ENCODE measurements at regions not wholly inside any gene's neighbourhood (a gene's known extent, or its start where the extent isn't known, plus 50 kb on each side); places are given as distances from the start of the nearest gene placed in this dataset.
"Not testable (repeated sequence)": the region's sequence is repeated elsewhere in the genome, so short reads cannot be mapped to it uniquely, and the experiment has no call there.

DNA sequence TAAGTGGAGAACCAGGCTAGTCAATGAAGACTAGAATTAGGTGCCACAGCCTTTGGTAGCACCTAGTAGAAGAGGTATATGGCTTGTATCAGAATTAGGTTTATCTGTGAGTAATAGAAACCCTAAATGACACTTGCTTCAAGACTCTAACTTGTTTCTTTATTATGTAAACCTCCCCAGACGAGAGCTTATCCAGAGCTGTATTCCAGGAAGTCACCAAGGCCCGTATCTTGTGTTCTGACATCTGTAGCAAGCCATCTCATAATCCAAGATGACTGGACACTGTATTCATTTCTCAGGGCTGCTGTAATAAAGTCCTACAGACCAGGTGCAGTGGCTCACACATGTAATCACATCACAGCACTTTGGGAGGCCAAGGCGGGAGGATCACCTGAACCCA is 56.7 kb upstream of the PPP1R12A start:
- DNase-seq (ENCODE audit: low spot score): no peak

DNA sequence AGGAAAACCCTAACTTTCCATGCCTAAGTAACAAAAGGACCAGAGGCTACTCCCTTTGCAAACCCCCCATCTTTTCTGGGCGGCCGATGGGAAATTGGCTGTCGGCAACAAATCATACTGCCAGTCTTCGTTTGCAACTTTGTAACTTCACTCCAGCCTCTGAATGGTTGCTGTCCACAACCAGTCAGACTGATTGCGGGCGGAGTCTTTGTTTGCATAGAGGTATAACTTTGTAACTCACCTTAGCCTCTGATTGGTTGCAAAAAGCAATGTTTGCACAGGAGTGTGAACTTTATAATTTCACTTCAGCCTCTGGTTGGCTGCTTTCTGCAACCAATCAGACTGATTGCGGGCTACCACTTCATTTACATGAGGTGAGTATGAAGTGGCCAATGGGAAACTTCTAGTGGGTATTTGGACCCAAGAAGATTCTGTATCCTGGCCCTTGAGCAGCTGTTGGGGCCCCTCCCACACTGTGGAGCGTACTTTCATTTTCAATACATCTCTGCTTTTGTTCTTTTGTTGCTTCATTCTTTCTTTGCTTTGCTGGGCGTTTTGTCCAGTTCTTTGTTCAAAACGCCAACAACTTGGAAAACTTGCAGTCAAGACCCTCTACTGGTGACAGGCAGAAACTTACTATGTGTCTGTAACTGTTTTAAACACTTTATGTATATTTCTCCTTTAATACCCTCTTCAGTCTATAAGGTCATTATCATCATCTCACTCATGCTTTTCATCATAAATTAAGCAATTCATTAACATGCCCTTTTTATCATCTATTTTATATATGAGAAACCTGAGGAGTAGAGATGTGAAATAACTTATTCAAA is 55.8 kb upstream of the PPP1R12A start:
- DNase-seq (ENCODE audit: low spot score): not testable (repeated sequence)

- DNase-seq (ENCODE audit: low spot score): peak; percentile 76
Measured at GRCh38 chr12:79988368-79988767, 53.5 kb upstream of the PPP1R12A start.

GRCh38 chr12:79987731-79988130 is 52.8 kb upstream of the PPP1R12A start:
- no peak for DNase-seq (ENCODE audit: low spot score)

All from COLO829 (cell line).